HCT116 (cell line): ENCODE measurements at regions not wholly inside any gene's neighbourhood (a gene's known extent, or its start where the extent isn't known, plus 50 kb on each side); places are given as distances from the start of the nearest gene placed in this dataset.

Experiments
- CBX3 ChIP-seq: IDR thresholded peaks from 2 replicates; pipeline ENCODE4 v1.6.1; 2012; ENCODE audit warnings: low read depth
- CEBPB ChIP-seq: IDR thresholded peaks from 2 replicates; pipeline ENCODE4 v1.6.1; 2012; ENCODE audit warnings: low read depth
- EGR1 ChIP-seq: IDR thresholded peaks from 2 replicates; pipeline ENCODE4 v1.6.1; 2012; ENCODE audit warnings: low read depth
- EZH2 ChIP-seq: fragments of 200-600 bp; sonication (generic); IDR thresholded peaks from 2 replicates; pipeline ENCODE4 v1.6.1; 2017; ENCODE audit warnings: antibody characterized with exemption, mixed run types
- EZH2phosphoT487 ChIP-seq: fragments of 200-600 bp; IDR thresholded peaks from 2 replicates; pipeline ENCODE4 v1.6.1; 2018; ENCODE audit warnings: antibody characterized with exemption, borderline replicate concordance
- FOSL1 ChIP-seq: IDR thresholded peaks from 2 replicates; pipeline ENCODE4 v1.6.1; 2012; ENCODE audit warnings: low read depth
- POLR2A ChIP-seq: IDR thresholded peaks from 2 replicates; pipeline ENCODE4 v1.7.0; 2011; ENCODE audit warnings: borderline replicate concordance; ENCODE audit not compliant: insufficient read depth, insufficient read length; ENCODE audit errors: extremely low read depth
- POLR2AphosphoS5 ChIP-seq: IDR thresholded peaks from 2 replicates; pipeline ENCODE4 v1.6.1; 2011; ENCODE audit warnings: mild to moderate bottlenecking, low read depth, low read length, moderate library complexity
- RAD21 ChIP-seq: IDR thresholded peaks from 2 replicates; pipeline ENCODE4 v1.6.1; 2012; ENCODE audit warnings: low read depth, mild to moderate bottlenecking
- SIN3A ChIP-seq: IDR thresholded peaks from 2 replicates; pipeline ENCODE4 v1.6.1; 2012; ENCODE audit warnings: low read depth
- TF ChIP-seq, protein P1 (sequence below), 3 experiments: fragments of 200-600 bp in 1 of 3; sonication (generic) in 1 of 3; IDR thresholded peaks in 2 of 3; conservative IDR thresholded peaks in 1 of 3; 2 replicates each; pipeline ENCODE4 v1.5.1; 2012 to 2017; ENCODE audit warnings: low read depth in 2 of 3, low read length in 2 of 3, antibody characterized with exemption in 1 of 3, borderline replicate concordance in 1 of 3, control low read depth in 1 of 3, mild to moderate bottlenecking in 1 of 3, mixed read lengths in 1 of 3, mixed run types in 1 of 3, moderate library complexity in 1 of 3; ENCODE audit not compliant: insufficient read depth in 1 of 3
- TF ChIP-seq, protein P2 (sequence below): IDR thresholded peaks from 2 replicates; pipeline ENCODE4 v1.6.1; 2012
- TF ChIP-seq, protein P3 (sequence below): IDR thresholded peaks from 2 replicates; pipeline ENCODE4 v1.6.1; 2012
- TF ChIP-seq, protein P4 (sequence below): IDR thresholded peaks from 2 replicates; pipeline ENCODE4 v1.6.1; 2011; ENCODE audit warnings: mild to moderate bottlenecking, low read length, moderate library complexity; ENCODE audit not compliant: insufficient replicate concordance; ENCODE audit errors: extremely low read depth

DNA sequence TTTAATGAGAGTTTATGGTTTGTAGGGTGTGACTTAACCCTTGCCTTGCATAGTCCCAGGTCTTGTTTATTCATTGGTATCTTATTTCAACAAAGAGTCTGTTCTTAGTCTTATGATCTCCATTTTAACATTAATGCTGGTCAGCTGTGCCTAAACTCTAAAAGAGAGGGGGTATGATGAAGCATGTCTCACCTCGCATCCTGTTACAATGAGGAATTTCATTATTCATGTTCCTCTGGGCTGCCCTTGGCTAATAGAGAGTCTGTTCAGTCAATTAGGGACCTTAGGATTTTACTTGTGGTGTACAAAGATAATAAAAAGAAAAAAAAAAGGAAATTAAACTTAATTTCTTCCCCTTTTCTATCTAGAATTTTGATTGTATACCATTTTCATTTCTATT, 831.9 kb upstream of the CDH2 start:
- TF ChIP-seq EZH2, result no peak
- TF ChIP-seq, protein P1, sequence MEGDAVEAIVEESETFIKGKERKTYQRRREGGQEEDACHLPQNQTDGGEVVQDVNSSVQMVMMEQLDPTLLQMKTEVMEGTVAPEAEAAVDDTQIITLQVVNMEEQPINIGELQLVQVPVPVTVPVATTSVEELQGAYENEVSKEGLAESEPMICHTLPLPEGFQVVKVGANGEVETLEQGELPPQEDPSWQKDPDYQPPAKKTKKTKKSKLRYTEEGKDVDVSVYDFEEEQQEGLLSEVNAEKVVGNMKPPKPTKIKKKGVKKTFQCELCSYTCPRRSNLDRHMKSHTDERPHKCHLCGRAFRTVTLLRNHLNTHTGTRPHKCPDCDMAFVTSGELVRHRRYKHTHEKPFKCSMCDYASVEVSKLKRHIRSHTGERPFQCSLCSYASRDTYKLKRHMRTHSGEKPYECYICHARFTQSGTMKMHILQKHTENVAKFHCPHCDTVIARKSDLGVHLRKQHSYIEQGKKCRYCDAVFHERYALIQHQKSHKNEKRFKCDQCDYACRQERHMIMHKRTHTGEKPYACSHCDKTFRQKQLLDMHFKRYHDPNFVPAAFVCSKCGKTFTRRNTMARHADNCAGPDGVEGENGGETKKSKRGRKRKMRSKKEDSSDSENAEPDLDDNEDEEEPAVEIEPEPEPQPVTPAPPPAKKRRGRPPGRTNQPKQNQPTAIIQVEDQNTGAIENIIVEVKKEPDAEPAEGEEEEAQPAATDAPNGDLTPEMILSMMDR (IDR thresholded peaks at IDR 0.05 in 2 of 3, conservative IDR thresholded peaks at IDR 0.05 in 1 of 3; ENCODE audit: borderline replicate concordance in 1 of 3, insufficient read depth in 1 of 3, low read depth in 2 of 3, low read length in 2 of 3), result no peak
- no peak for TF ChIP-seq POLR2AphosphoS5
- no peak for TF ChIP-seq POLR2A
- TF ChIP-seq, protein P2, sequence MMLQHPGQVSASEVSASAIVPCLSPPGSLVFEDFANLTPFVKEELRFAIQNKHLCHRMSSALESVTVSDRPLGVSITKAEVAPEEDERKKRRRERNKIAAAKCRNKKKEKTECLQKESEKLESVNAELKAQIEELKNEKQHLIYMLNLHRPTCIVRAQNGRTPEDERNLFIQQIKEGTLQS, result no peak
- TF ChIP-seq CEBPB, result no peak
- TF ChIP-seq, protein P3, sequence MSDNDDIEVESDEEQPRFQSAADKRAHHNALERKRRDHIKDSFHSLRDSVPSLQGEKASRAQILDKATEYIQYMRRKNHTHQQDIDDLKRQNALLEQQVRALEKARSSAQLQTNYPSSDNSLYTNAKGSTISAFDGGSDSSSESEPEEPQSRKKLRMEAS, result no peak
- TF ChIP-seq CBX3, result no peak
- no peak for TF ChIP-seq FOSL1
- no peak for TF ChIP-seq RAD21
- TF ChIP-seq EZH2phosphoT487, result no peak
- TF ChIP-seq, protein P4, sequence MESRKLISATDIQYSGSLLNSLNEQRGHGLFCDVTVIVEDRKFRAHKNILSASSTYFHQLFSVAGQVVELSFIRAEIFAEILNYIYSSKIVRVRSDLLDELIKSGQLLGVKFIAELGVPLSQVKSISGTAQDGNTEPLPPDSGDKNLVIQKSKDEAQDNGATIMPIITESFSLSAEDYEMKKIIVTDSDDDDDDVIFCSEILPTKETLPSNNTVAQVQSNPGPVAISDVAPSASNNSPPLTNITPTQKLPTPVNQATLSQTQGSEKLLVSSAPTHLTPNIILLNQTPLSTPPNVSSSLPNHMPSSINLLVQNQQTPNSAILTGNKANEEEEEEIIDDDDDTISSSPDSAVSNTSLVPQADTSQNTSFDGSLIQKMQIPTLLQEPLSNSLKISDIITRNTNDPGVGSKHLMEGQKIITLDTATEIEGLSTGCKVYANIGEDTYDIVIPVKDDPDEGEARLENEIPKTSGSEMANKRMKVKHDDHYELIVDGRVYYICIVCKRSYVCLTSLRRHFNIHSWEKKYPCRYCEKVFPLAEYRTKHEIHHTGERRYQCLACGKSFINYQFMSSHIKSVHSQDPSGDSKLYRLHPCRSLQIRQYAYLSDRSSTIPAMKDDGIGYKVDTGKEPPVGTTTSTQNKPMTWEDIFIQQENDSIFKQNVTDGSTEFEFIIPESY, result no peak
- no peak for TF ChIP-seq SIN3A
- no peak for TF ChIP-seq EGR1
